ENCODE measurements at regions not wholly inside any gene's neighbourhood (a gene's known extent, or its start where the extent isn't known, plus 50 kb on each side); places are given as distances from the start of the nearest gene placed in this dataset.

DNA sequence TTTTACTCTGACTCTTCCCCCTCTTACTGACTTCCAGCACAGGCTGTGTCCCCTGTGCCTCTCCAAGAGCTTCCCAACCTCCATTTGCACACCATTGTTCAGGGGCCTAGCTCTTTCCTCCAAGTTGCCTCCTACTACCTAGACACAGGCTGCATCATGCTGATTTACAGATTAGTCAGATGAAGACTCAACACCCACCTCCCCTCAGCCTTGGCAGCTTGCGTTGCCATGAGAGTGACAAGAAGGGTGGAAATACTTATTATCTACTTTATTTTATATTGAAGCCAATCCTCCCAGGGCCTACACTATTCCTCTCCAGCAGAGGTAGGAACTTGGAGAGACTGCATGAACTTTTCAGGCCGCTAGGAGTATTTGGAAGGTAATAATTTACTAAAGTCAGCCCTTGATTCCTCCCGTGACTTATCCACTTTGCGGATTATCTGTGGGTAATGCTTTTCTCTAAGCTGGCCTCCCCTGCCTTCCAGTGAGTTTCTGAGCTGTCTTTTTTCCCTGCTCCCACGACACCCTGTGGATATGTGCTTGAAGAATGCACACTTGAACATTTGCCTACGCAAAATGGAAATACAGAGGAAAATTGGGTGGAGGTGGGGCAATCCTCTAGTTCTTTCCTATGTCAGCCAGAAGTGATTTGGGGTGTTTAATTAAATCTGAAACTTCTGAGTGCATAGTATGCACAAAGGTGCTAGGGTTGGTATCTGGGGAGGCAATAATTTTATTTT lies 74.1 kb upstream of the TMEM164 start:
- no peak for DNase-seq (ENCODE audit: low spot score)

GRCh38 chrX:109931677-109932076 lies 71.2 kb upstream of the TMEM164 start:
- no peak for DNase-seq (ENCODE audit: low spot score)

- DNase-seq (ENCODE audit: low spot score), result no peak
Observed at GRCh38 chrX:109934434-109934833, 68.5 kb upstream of the TMEM164 start.

DNA sequence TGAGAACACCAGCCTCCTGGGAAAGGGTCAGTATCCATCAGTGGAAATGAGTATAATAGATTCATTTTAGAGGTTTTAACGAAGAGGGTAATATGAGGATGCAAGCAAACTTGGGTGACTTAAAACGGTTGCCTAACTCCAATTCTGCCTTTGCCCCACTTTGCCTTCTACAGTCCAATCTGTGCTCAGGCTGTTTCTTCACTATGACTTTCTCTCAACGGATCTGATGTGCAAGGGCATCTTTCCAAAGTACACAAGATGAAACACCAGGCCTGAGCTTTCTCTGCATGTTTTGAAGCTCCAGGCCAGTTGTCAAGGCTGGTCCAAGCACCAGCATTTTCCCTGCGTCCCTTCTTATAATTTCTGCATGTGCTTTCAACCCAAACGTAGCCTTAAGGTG lies 68.0 kb upstream of the TMEM164 start:
- no peak for DNase-seq (ENCODE audit: low spot score)

DNA sequence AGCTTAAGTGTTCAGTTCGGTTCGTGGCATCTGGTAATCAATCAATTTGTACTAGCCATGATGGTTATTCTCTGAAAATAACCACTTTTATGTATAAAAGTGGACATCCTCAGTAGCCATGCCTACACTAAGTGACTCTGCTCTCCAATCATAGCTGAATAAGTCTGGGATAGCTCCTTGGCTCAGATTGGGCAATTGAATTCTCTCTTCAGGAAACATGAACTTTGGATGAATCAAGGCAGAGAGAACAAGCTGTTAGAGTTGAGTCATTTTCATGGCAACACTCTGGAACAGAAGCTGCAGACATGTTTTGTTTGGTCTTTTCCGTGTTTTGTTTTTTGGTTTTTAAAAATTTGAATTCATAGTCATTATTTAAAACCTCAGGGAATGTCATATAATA lies 66.8 kb upstream of the TMEM164 start:
- DNase-seq (ENCODE audit: low spot score), result no peak

- DNase-seq (ENCODE audit: low spot score), result no peak
Observed at GRCh38 chrX:109936598-109936997, 66.3 kb upstream of the TMEM164 start.

DNA sequence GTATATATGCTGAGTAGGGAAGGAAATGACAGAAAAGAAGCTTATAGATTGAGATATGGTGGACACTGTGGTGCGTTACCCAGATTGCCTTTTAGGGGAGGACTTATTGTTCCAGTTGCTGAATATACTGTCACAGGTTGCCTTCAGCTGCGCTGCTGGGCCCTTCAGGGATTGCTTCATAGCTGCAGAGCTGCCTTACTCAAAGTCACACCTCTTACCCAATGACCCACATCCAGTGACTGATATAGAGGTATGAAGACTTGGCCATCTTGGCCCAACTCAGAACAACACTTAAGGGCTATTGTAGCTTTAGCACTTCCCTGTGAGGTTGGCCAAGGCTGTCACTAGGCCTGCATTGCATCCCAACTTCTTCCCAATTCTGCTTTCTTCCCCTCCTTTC lies 63.4 kb upstream of the TMEM164 start:
- DNase-seq (ENCODE audit: low spot score), result no peak

DNA sequence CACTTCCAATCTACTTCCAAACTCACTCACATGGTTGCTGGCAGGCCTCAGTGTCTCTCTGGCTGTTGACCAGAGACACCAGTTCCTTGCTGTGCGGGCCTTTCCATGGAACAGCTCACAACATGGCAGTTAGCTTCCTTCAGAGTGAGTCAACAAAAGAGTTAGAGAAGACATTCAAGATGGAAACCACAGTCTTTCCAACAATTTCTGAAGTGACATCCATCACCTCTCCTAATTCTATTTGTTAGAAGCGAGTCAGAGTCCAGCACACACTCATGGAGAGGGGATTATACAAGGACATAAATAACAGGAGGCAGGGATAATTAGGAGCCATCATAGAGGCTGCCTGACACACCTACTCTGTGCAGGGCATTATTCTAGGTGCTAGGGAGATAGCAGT lies 62.5 kb upstream of the TMEM164 start:
- no peak for DNase-seq (ENCODE audit: low spot score)

DNA sequence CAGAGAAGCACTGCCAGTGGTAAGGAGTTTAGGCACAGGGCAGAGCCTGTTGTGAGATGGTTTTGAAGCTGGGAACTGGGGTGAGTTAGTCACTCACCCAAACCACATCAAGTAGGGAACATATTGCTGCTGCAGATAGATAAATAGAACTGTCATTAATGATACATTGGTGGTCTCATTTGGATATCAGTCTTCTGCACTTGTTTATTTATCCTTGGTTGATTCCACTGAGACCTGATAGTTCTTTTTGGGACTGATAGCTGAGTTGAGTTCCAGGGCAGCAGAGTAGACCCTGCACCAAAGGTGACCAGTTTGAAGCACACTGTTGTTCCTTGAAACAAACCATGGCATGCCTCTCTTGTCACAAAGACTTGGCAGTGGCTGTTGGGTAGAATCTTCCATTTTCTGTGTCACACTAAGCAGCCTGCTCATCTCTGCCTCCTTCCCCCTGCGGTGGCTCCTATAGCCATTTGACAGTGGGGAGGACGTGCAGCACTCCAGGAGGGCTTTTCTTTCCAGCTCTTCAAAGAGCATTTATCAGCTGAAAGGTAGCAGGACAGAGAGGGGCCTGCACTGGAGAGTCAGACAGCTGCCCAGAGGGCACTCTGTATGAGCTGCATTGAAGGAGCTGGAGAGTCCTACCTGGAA lies 59.7 kb upstream of the TMEM164 start:
- no peak for DNase-seq (ENCODE audit: low spot score)

DNA sequence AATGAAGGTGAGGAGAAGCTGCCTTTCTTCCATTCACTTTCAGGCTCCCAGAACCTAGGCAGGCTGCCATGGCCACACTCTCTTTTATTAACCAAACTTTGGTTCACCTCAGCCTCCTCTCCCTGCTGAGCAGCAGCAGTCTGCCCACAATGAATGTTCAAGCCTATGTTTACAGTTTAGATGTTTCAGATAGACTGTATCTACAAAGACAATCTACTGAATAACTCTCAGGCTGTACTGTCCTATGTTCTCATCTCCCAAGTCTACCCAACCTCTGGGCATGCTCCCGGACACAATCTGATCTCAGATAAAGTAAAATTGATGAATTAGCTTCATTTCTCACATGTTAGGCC lies 59.2 kb upstream of the TMEM164 start:
- no peak for DNase-seq (ENCODE audit: low spot score)

DNA sequence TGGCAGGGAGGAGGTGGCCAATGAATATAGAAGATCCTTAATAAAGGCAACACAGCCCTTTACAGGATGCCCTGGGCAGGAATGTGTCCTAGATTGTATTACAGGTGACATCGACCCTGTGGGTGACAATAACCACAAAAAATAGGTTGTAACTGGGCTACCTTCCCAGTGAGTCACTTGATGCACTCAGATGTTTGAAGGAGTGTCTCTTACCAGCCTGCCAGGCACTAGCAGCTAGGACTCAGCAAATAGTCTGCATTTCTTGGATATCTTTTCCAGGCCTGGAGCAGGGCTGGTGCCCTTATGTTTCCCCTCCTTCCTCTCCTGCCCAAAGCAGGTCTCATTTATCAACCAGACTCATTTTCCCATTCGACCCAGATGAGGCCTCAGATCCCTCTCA lies 50.9 kb upstream of the TMEM164 start:
- no peak for DNase-seq (ENCODE audit: low spot score)

DNA sequence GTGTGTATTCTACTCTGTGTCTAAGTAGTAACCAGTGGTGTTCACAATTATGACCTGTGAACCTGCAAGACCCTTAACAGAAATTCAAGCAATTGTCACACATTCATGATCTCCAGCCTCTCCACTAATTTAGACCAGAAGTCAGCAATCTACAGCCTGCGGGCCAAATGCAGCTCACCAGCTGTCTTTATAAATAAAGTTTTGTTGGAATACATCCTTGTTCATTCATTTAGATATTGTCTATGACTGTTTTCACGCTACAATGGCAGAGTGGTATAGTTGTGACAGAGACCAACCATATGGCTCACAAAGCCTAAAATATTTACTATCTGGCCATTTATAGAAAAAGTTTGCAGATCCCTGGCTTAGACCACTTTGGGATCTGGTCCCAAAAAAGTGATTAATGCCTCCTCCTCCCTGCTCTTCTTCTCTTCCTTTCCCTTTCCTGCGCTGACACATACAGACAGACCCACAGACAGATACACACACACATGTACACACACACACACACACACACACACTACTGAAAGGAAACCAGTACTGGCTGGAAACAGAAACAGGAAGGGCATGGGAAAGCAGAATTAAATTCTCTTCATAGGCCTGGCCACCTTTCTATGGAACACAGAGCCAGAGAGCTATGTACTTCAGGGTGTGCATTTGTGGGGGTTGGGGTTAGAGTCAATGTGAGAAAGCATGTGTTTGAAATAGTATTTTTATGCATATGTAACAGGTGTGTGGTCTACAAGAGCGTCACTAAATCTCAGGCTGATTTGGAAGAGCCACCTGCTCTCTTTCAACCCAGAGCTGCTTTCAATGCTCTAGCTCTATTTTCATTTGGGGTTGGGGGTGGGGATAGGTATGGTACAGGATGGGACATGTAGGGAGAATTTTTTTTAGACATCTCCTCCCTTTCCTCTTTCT lies 49.7 kb upstream of the TMEM164 start:
- DNase-seq (ENCODE audit: low spot score), result no peak
